Upper lobe of left lung (tissue), 6 donors: ENCODE measurements at regions not wholly inside any gene's neighbourhood (a gene's known extent, or its start where the extent isn't known, plus 50 kb on each side); places are given as distances from the start of the nearest gene placed in this dataset.

Experiments used
- ATAC-seq, 2 donors: fragments of 200-7000 bp; cut with Tn5 transposase; one replicate each; pipeline ENCODE4 v1.9.1; 2022; ENCODE audit warnings: mild to moderate bottlenecking in 2 of 2, moderate library complexity in 2 of 2; ENCODE audit not compliant: low FRiP score in 2 of 2
- DNase-seq, 2 donors: peaks; one replicate each; pipeline ENCODE4 v3.0.0-alpha.2; 2019 to 2020
- H3K27ac ChIP-seq, 4 donors: fragments of 200-600 bp; sonication (generic); one replicate each; pipeline ENCODE4 v1.5.1; 2016 to 2019
- H3K27me3 ChIP-seq, 4 donors: fragments of 200-600 bp; sonication (generic); one replicate each; pipeline ENCODE4 v1.5.1; 2017 to 2019
- H3K36me3 ChIP-seq, 4 donors: fragments of 200-600 bp; sonication (generic); one replicate each; pipeline ENCODE4 v1.5.1; 2016 to 2019
- H3K4me1 ChIP-seq, 4 donors: fragments of 200-600 bp; sonication (generic); one replicate each; pipeline ENCODE4 v1.5.1; 2018 to 2019
- H3K4me3 ChIP-seq, 4 donors: fragments of 200-600 bp; sonication (generic); one replicate each; pipeline ENCODE4 v1.5.1; 2017 to 2019; ENCODE audit warnings: mild to moderate bottlenecking in 2 of 4, moderate library complexity in 1 of 4
- H3K9me3 ChIP-seq, 4 donors: fragments of 200-600 bp; sonication (generic); one replicate each; pipeline ENCODE4 v1.5.1; 2018 to 2019
- EP300 ChIP-seq, 4 donors: sonication (generic); formaldehyde crosslinking; IDR thresholded peaks; one replicate each; pipeline ENCODE4 v1.5.1; 2017; ENCODE audit warnings: antibody characterized with exemption in 4 of 4, control low read depth in 2 of 4
- POLR2A ChIP-seq, 4 donors: fragments of 450-650 bp; IDR thresholded peaks; one replicate each; pipeline ENCODE4 v1.5.1; 2016 to 2017; ENCODE audit warnings: antibody characterized with exemption in 4 of 4, mild to moderate bottlenecking in 2 of 4
- POLR2AphosphoS5 ChIP-seq, 2 donors: sonication (generic); formaldehyde crosslinking; IDR thresholded peaks; one replicate each; pipeline ENCODE4 v1.5.1; 2017; ENCODE audit warnings: antibody characterized with exemption in 2 of 2
- WGBS, 2 donors: methylation state at CpG; one replicate each; pipeline ENCODE4 v1.1.5; 2017 to 2018; 5-methylcytosine and 5-hydroxymethylcytosine counted together
- TF ChIP-seq, protein P1 (sequence below), 6 experiments: fragments of 450-650 bp in 4 of 6; fragments of 200-600 bp in 2 of 6; sonication (generic) in 2 of 6; IDR thresholded peaks; one replicate each; pipeline ENCODE4 v1.5.1; 2016 to 2019; ENCODE audit warnings: antibody characterized with exemption in 6 of 6
- donor health status: DM: no; HTN: no; CAD: no; lungs with moderate emphysema.
- donor health status: DM: no; HTN: yes; CAD: no; lungs with severe emphysema.

DNA sequence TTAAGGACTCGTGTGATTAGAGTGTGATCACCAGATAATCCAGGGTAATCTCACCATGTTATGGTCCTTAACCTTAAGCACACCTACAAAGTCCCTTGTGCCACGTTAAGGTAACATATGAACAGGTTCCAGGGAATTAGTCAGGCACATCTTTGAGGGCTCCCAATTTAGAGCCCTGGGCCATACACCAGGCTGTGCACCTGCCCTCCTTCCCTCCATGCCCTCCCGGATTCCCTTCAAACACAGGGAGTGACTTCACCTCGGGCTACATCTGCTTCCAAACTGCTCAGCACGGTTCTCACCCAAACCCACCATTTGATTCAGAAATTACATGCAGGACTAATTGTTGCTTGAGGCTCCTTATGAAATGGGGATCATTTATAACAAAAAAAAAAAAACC lies 93.9 kb upstream of the HABP2 start:
- ATAC-seq (no peak), DNase-seq (no peak)
- Histone ChIP-seq H3K36me3 (no peaks in the 10 kb centered on the region), H3K27ac (no peak overlapping the region), H3K9me3 (no peaks in the 10 kb centered on the region), H3K27me3 (no peaks in the 10 kb centered on the region), H3K4me3 (no peak overlapping the region), H3K4me1 (peaks cover 0 to 8% (median 5%) of the 10 kb centered on the region in 4 donors)
- TF ChIP-seq EP300 (IDR thresholded peaks at IDR 0.05) (no peak), POLR2AphosphoS5 (IDR thresholded peaks at IDR 0.05) (no peak), POLR2A (IDR thresholded peaks at IDR 0.05) (no peak)
- TF ChIP-seq, protein P1, sequence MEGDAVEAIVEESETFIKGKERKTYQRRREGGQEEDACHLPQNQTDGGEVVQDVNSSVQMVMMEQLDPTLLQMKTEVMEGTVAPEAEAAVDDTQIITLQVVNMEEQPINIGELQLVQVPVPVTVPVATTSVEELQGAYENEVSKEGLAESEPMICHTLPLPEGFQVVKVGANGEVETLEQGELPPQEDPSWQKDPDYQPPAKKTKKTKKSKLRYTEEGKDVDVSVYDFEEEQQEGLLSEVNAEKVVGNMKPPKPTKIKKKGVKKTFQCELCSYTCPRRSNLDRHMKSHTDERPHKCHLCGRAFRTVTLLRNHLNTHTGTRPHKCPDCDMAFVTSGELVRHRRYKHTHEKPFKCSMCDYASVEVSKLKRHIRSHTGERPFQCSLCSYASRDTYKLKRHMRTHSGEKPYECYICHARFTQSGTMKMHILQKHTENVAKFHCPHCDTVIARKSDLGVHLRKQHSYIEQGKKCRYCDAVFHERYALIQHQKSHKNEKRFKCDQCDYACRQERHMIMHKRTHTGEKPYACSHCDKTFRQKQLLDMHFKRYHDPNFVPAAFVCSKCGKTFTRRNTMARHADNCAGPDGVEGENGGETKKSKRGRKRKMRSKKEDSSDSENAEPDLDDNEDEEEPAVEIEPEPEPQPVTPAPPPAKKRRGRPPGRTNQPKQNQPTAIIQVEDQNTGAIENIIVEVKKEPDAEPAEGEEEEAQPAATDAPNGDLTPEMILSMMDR (IDR thresholded peaks at IDR 0.05), result no peak
- 76 to 81% methylated on average over 5 of the region's 5 CpGs for WGBS, 2 donors

DNA sequence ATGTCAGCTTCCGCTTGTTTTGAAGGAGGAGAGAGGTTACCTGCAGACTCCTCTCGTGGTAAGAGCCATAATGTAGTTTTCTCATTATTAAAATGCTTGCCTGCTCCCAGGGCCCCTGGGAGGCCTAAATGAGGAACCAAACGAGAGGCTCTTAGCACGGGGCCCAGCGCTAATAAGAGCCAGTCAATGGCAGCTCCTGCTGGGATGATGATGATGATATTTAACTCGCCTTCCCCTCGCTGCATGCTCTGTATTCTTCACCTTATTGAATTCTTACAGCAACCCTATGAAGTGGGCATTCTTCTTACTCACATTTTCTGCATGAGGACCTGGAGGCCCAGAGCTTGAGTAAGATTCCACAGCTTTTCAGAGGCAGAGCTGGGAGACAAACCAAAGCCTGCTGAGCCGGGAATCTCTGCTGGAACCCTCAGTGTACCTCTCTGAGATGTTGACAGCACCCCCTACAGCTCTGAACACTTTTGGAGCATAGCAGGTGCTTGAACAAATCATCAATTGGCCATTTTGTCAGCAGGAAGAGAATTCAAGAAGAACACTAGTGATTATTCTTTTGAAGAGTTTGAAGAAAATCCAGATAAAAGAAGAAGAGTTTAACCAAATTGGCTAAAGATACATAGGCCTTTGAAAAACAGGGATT lies 93.1 kb upstream of the HABP2 start:
- TF ChIP-seq, protein P1 (IDR thresholded peaks at IDR 0.05), result no peak
- TF ChIP-seq POLR2AphosphoS5 (IDR thresholded peaks at IDR 0.05) (no peak), EP300 (IDR thresholded peaks at IDR 0.05) (no peak), POLR2A (IDR thresholded peaks at IDR 0.05) (no peak)
- H3K4me3 ChIP-seq, result no peak overlapping the region
- DNase-seq (no peak), ATAC-seq (no peak)
- no peaks in the 10 kb centered on the region for H3K36me3 ChIP-seq
- no peak overlapping the region for H3K27ac ChIP-seq
- WGBS, 2 donors, result 85 to 88% methylated on average over 8 of the region's 8 CpGs
- peaks cover 0 to under 1% (median 0%) of the 10 kb centered on the region in 4 donors for H3K4me1 ChIP-seq
- no peaks in the 10 kb centered on the region for H3K27me3 ChIP-seq
- H3K9me3 ChIP-seq, result no peaks in the 10 kb centered on the region

DNA sequence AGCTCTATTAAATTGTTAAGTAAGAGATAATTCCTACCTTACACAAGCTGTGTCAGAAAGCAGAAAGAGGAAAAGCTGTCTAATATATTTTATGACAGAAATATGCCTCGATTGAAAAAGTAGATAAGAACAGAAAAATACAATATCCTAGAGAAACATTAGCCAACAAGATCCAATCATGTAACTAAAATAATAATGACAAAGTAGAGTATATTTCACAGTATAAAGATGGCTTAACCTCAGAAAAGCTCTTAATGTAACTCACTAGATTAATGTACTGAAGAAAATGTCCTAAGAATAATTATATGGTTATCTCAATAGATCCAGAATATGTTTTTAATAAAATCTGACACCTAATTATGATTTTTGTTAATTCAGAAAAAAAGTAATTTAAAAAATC lies 89.8 kb upstream of the HABP2 start:
- Histone ChIP-seq H3K4me3 (no peak overlapping the region), H3K36me3 (no peaks in the 10 kb centered on the region), H3K27ac (no peak overlapping the region), H3K9me3 (no peaks in the 10 kb centered on the region), H3K27me3 (no peaks in the 10 kb centered on the region), H3K4me1 (no peaks in the 10 kb centered on the region)
- TF ChIP-seq POLR2AphosphoS5 (IDR thresholded peaks at IDR 0.05), result no peak
- no peak for DNase-seq
- ATAC-seq, result no peak
- WGBS, 2 donors, result 40 to 41% methylated on average over 1 of the region's 1 CpG

GRCh38 chr10:113463777-113464176 lies 89.1 kb upstream of the HABP2 start:
- H3K4me1 ChIP-seq, result no peaks in the 10 kb centered on the region
- no peak for ATAC-seq
- no peaks in the 10 kb centered on the region for H3K9me3 ChIP-seq
- DNase-seq, result no peak
- H3K27ac ChIP-seq, result no peak overlapping the region
- TF ChIP-seq POLR2AphosphoS5 (IDR thresholded peaks at IDR 0.05) (no peak), EP300 (IDR thresholded peaks at IDR 0.05) (no peak)
- no peak overlapping the region for H3K4me3 ChIP-seq
- H3K27me3 ChIP-seq, result no peaks in the 10 kb centered on the region
- 36 to 40% methylated on average over 3 of the region's 3 CpGs for WGBS, 2 donors
- H3K36me3 ChIP-seq, result no peaks in the 10 kb centered on the region

- H3K9me3 ChIP-seq, result no peaks in the 10 kb centered on the region
- no peaks in the 10 kb centered on the region for H3K27me3 ChIP-seq
- no peak overlapping the region for H3K4me3 ChIP-seq
- H3K27ac ChIP-seq, result no peak overlapping the region
- H3K36me3 ChIP-seq, result no peaks in the 10 kb centered on the region
- 95 to 96% methylated on average over 3 of the region's 3 CpGs for WGBS, 2 donors
- DNase-seq, result no peak
- ATAC-seq, result no peak
- H3K4me1 ChIP-seq, result peaks cover 0 to 4% (median 2%) of the 10 kb centered on the region in 4 donors
- TF ChIP-seq, protein P1 (IDR thresholded peaks at IDR 0.05), result no peak
- TF ChIP-seq POLR2AphosphoS5 (IDR thresholded peaks at IDR 0.05) (no peak), EP300 (IDR thresholded peaks at IDR 0.05) (no peak), POLR2A (IDR thresholded peaks at IDR 0.05) (no peak)
Observed at GRCh38 chr10:113469796-113470195, 83.1 kb upstream of the HABP2 start.
